Lung (tissue), 11 donors: ENCODE measurements at regions not wholly inside any gene's neighbourhood (a gene's known extent, or its start where the extent isn't known, plus 50 kb on each side); places are given as distances from the start of the nearest gene placed in this dataset.

ENCODE experiments used
- ATAC-seq: fragments of 200-7000 bp; cut with Tn5 transposase; one replicate; pipeline ENCODE4 v1.9.1; 2020; ENCODE audit warnings: moderate number of reproducible peaks; ENCODE audit not compliant: insufficient read depth, low FRiP score
- DNase-seq, 3 donors: peaks; one replicate each; pipeline ENCODE4 v3.0.0-alpha.2; 2013 to 2017
- H3K27ac ChIP-seq, 2 donors: one replicate each; pipeline ENCODE4 v1.5.1; 2013; ENCODE audit warnings: mild to moderate bottlenecking in 2 of 2, moderate library complexity in 2 of 2, control low read depth in 1 of 2, inconsistent platforms in 1 of 2, low read depth in 1 of 2, low read length in 1 of 2
- H3K27me3 ChIP-seq, 3 donors: one replicate each; pipeline ENCODE4 v1.5.1; 2013; ENCODE audit warnings: low read length in 2 of 3; ENCODE audit not compliant: control insufficient read depth in 3 of 3, insufficient read depth in 3 of 3
- H3K36me3 ChIP-seq, 4 donors: one replicate each; pipeline ENCODE4 v1.5.1; 2013; ENCODE audit warnings: low read length in 4 of 4, mild to moderate bottlenecking in 1 of 4, moderate library complexity in 1 of 4; ENCODE audit not compliant: control insufficient read depth in 4 of 4, insufficient read depth in 4 of 4
- H3K4me1 ChIP-seq, 5 donors: one replicate each; pipeline ENCODE4 v1.5.1; 2013; ENCODE audit warnings: low read length in 5 of 5, mild to moderate bottlenecking in 2 of 5, moderate library complexity in 1 of 5; ENCODE audit not compliant: control insufficient read depth in 5 of 5, insufficient read depth in 5 of 5
- H3K4me3 ChIP-seq: one replicate; pipeline ENCODE4 v1.5.1; 2013; ENCODE audit warnings: mild to moderate bottlenecking, control low read depth, moderate library complexity
- H3K9ac ChIP-seq, 2 donors: one replicate each; pipeline ENCODE4 v1.5.1; 2013; ENCODE audit warnings: low read length in 2 of 2, control low read depth in 1 of 2; ENCODE audit not compliant: insufficient read depth in 1 of 2
- H3K9me3 ChIP-seq, 4 donors: one replicate each; pipeline ENCODE4 v1.5.1; 2013; ENCODE audit warnings: low read length in 3 of 4, mild to moderate bottlenecking in 1 of 4, moderate library complexity in 1 of 4; ENCODE audit not compliant: control insufficient read depth in 4 of 4, insufficient read depth in 3 of 4
- CTCF ChIP-seq: IDR thresholded peaks from 2 replicates; pipeline ENCODE4 v1.5.1; 2012; ENCODE audit warnings: mild to moderate bottlenecking; ENCODE audit errors: control extremely low read depth, extremely low read depth
- WGBS, 2 donors: extraction: QIAGEN DNeasy Blood & Tissue Kit; methylation state at CpG; one replicate each; pipeline ENCODE4 v1.1.7; 2013; 5-methylcytosine and 5-hydroxymethylcytosine counted together
- donor health status: control.
- donor health status: control.
- donor health status: Bipolar disorder and iron deficiency.
- donor health status: healthy.
- donor health status: DM: yes; HTN: yes; CAD: no.

- no peaks in the 10 kb centered on the region for H3K9me3 ChIP-seq
- H3K4me1 ChIP-seq = peaks cover 0 to 44% (median 25%) of the 10 kb centered on the region in 5 donors
- H3K27me3 ChIP-seq = no peaks in the 10 kb centered on the region
- H3K27ac ChIP-seq = peak overlapping the region in 1 of 2 donors; percentile 43
- no peak overlapping the region for H3K9ac ChIP-seq
- 58 to 76% methylated on average over 14 of the region's 14 CpGs for WGBS, 2 donors
- no peaks in the 10 kb centered on the region for H3K36me3 ChIP-seq
- ATAC-seq (peak; percentile 80), DNase-seq (peak; percentile 68 to 87 (median 80))
- no peak for TF ChIP-seq CTCF
- H3K4me3 ChIP-seq = no peak overlapping the region
Observed at GRCh38 chr2:234679741-234680687, 183.1 kb upstream of the ARL4C start.

GRCh38 chr2:234679301-234679740, 182.4 kb upstream of the ARL4C start:
- Histone ChIP-seq H3K27me3 (no peaks in the 10 kb centered on the region), H3K9me3 (no peaks in the 10 kb centered on the region), H3K4me3 (no peak overlapping the region), H3K9ac (no peak overlapping the region), H3K36me3 (no peaks in the 10 kb centered on the region), H3K4me1 (peaks cover 0 to 38% (median 27%) of the 10 kb centered on the region in 5 donors), H3K27ac (peak overlapping the region in 1 of 2 donors; percentile 7)
- no peak for ATAC-seq
- TF ChIP-seq CTCF = no peak
- WGBS, 2 donors = 80 to 82% methylated on average over 8 of the region's 8 CpGs
- DNase-seq = no peak

- WGBS, 2 donors = 68 to 76% methylated on average over 2 of the region's 2 CpGs
- TF ChIP-seq CTCF = no peak
- H3K4me1 ChIP-seq = peaks cover 0 to 34% (median 24%) of the 10 kb centered on the region in 5 donors
- H3K27me3 ChIP-seq = no peaks in the 10 kb centered on the region
- H3K9me3 ChIP-seq = no peaks in the 10 kb centered on the region
- no peak overlapping the region for H3K4me3 ChIP-seq
- H3K36me3 ChIP-seq = no peaks in the 10 kb centered on the region
- ATAC-seq (no peak), DNase-seq (no peak)
- H3K9ac ChIP-seq = no peak overlapping the region
- H3K27ac ChIP-seq = no peak overlapping the region
Observed at GRCh38 chr2:234678711-234679110, 181.8 kb upstream of the ARL4C start.
